Loucy (cell line): ENCODE measurements at regions not wholly inside any gene's neighbourhood (a gene's known extent, or its start where the extent isn't known, plus 50 kb on each side); places are given as distances from the start of the nearest gene placed in this dataset.

Experiments
- H2AFZ ChIP-seq: fragments of 200-600 bp; sonication (generic); 2 replicates; pipeline ENCODE4 v1.6.0; 2016; ENCODE audit warnings: antibody characterized with exemption, mild to moderate bottlenecking, low read length, moderate library complexity
- H3F3A ChIP-seq: fragments of 200-600 bp; 2 replicates; pipeline ENCODE4 v1.6.0; 2016; ENCODE audit warnings: antibody characterized with exemption, low read depth, mild to moderate bottlenecking
- H3K27me3 ChIP-seq: fragments of 200-600 bp; sonication (generic); 2 replicates; pipeline ENCODE4 v1.6.1; 2014; ENCODE audit warnings: low read length, mild to moderate bottlenecking; ENCODE audit not compliant: insufficient read depth, poor library complexity, severe bottlenecking
- H3K36me3 ChIP-seq: fragments of 200-600 bp; sonication (generic); 2 replicates; pipeline ENCODE4 v1.6.1; 2016; ENCODE audit warnings: low read length; ENCODE audit not compliant: insufficient read depth
- H3K4me1 ChIP-seq: fragments of 200-600 bp; sonication (generic); 2 replicates; pipeline ENCODE4 v1.5.1; 2014; ENCODE audit warnings: low read length, mild to moderate bottlenecking; ENCODE audit not compliant: insufficient read depth, poor library complexity, severe bottlenecking
- H3K4me2 ChIP-seq: fragments of 200-600 bp; sonication (generic); 2 replicates; pipeline ENCODE4 v1.6.0; 2014; ENCODE audit warnings: antibody characterized with exemption, low read length, low read depth, mild to moderate bottlenecking; ENCODE audit not compliant: poor library complexity, severe bottlenecking
- H3K4me3 ChIP-seq: fragments of 200-600 bp; sonication (generic); 2 replicates; pipeline ENCODE4 v1.5.1; 2014; ENCODE audit warnings: low read length, mild to moderate bottlenecking, mixed read lengths; ENCODE audit not compliant: poor library complexity, severe bottlenecking
- H3K79me2 ChIP-seq: fragments of 200-600 bp; sonication (generic); 2 replicates; pipeline ENCODE4 v1.6.1; 2014; ENCODE audit warnings: low read length; ENCODE audit not compliant: insufficient read depth
- H3K9ac ChIP-seq: fragments of 200-600 bp; sonication (generic); 2 replicates; pipeline ENCODE4 v1.6.0; 2014; ENCODE audit warnings: mild to moderate bottlenecking, low read depth, low read length, moderate library complexity; ENCODE audit not compliant: poor library complexity, severe bottlenecking
- H3K9me2 ChIP-seq: fragments of 200-600 bp; sonication (generic); replicated peaks from 2 replicates; pipeline ENCODE4 v1.6.1; 2016; ENCODE audit warnings: low read depth, low read length, mixed read lengths
- H3K9me3 ChIP-seq: fragments of 200-600 bp; sonication (generic); 2 replicates; pipeline ENCODE4 v1.6.1; 2014; ENCODE audit warnings: mild to moderate bottlenecking, antibody characterized with exemption, low read length, low read depth; ENCODE audit not compliant: insufficient read depth
- H4K20me1 ChIP-seq: fragments of 200-600 bp; sonication (generic); 2 replicates; pipeline ENCODE4 v1.6.0; 2014; ENCODE audit warnings: antibody characterized with exemption, low read length, mild to moderate bottlenecking; ENCODE audit not compliant: insufficient read depth, poor library complexity, severe bottlenecking
- EZH2phosphoT487 ChIP-seq: fragments of 200-600 bp; IDR thresholded peaks from 2 replicates; pipeline ENCODE4 v1.6.1; 2018; ENCODE audit warnings: antibody characterized with exemption, mild to moderate bottlenecking, moderate library complexity, borderline replicate concordance
- TF ChIP-seq, protein P1 (sequence below): fragments of 200-600 bp; sonication (generic); conservative IDR thresholded peaks from 2 replicates; pipeline ENCODE4 v1.5.1; 2014; ENCODE audit warnings: mild to moderate bottlenecking, antibody characterized with exemption, low read length

DNA sequence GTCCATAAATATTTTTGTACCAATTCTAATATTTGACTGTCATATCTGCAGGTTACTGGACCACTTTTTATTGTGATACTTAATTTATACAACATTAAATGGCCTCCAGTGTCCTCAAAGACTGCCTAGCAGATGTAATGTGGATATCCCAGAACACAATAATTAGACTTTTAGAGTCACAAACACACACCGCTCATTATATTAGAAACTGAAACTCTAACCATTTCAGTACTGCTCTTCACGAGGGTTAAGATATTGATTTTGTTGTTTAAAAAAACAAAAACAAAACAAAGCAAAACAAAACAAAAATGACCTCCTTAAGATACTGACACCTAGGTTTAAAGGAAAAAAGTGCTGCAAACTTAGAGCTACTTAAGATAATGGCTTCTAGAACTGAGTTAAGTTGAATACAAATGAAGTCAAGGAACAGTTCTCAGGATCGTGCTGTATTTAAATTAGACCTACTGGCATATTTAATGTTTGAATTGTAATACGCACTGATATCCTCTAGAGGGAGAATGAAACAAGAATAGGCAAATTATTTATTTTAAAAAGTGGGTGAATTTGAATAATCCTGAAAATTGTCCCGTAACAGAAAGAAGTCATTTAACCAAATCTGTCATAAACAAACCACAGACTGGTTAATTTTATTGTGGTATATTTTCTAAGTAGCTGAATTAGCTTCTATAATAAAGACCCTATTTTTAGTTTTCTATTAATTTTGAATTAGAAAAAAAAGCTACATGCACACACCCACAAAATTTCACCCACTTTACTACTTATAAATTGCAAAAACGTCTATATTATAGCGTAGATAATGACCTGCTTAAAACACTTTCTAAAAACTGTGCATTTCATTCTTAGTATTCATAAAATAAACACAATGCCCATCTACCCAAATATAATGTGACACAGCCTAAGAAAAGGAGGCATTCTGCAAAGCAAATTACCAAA is 395.2 kb upstream of the DCN start:
- H3K4me3 ChIP-seq, result peak overlapping the region; percentile 66
- peak overlapping the region; percentile 12 for H3K9ac ChIP-seq
- no peaks in the 10 kb centered on the region for H3K9me3 ChIP-seq
- peak overlapping the region; percentile 89 for H2AFZ ChIP-seq
- no peaks in the 10 kb centered on the region for H3K36me3 ChIP-seq
- no peaks in the 10 kb centered on the region for H4K20me1 ChIP-seq
- no peaks in the 10 kb centered on the region for H3F3A ChIP-seq
- H3K79me2 ChIP-seq, result no peaks in the 10 kb centered on the region
- H3K4me2 ChIP-seq, result peak overlapping the region; percentile 81
- TF ChIP-seq, protein P1, sequence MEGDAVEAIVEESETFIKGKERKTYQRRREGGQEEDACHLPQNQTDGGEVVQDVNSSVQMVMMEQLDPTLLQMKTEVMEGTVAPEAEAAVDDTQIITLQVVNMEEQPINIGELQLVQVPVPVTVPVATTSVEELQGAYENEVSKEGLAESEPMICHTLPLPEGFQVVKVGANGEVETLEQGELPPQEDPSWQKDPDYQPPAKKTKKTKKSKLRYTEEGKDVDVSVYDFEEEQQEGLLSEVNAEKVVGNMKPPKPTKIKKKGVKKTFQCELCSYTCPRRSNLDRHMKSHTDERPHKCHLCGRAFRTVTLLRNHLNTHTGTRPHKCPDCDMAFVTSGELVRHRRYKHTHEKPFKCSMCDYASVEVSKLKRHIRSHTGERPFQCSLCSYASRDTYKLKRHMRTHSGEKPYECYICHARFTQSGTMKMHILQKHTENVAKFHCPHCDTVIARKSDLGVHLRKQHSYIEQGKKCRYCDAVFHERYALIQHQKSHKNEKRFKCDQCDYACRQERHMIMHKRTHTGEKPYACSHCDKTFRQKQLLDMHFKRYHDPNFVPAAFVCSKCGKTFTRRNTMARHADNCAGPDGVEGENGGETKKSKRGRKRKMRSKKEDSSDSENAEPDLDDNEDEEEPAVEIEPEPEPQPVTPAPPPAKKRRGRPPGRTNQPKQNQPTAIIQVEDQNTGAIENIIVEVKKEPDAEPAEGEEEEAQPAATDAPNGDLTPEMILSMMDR, result peak; percentile 74
- TF ChIP-seq EZH2phosphoT487, result no peak
- H3K27me3 ChIP-seq, result no peaks in the 10 kb centered on the region
- H3K9me2 ChIP-seq, result no peaks in the 10 kb centered on the region
- no peaks in the 10 kb centered on the region for H3K4me1 ChIP-seq

DNA sequence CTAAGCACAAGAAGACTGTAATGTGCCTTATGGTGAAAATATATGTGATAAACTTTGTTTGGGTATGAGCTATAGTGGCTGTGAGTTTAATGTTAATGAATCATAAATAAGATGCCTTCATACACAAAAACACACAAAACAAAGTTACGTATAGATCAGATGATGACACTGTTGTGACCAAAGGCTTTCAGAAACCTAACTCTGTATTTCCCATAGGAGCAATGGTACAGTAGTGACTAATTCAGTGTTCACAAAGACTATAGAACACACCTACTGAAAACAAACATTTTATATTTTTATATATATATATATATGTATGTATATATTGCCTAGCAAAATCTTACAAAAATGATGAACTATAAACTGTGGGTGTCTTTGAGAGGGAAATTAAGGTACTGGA is 393.8 kb upstream of the DCN start:
- H3K4me2 ChIP-seq, result no peak overlapping the region
- H3K4me1 ChIP-seq, result no peaks in the 10 kb centered on the region
- TF ChIP-seq, protein P1, result no peak
- no peak for TF ChIP-seq EZH2phosphoT487
- no peaks in the 10 kb centered on the region for H3K36me3 ChIP-seq
- no peak overlapping the region for H3K4me3 ChIP-seq
- no peaks in the 10 kb centered on the region for H4K20me1 ChIP-seq
- H3K27me3 ChIP-seq, result no peaks in the 10 kb centered on the region
- no peaks in the 10 kb centered on the region for H3K9me2 ChIP-seq
- no peaks in the 10 kb centered on the region for H3K9me3 ChIP-seq
- H3K79me2 ChIP-seq, result no peaks in the 10 kb centered on the region
- no peak overlapping the region for H2AFZ ChIP-seq
- H3K9ac ChIP-seq, result no peak overlapping the region
- H3F3A ChIP-seq, result no peaks in the 10 kb centered on the region

- H3K9ac ChIP-seq, result no peak overlapping the region
- H2AFZ ChIP-seq, result no peak overlapping the region
- H3K27me3 ChIP-seq, result no peaks in the 10 kb centered on the region
- H4K20me1 ChIP-seq, result no peaks in the 10 kb centered on the region
- no peaks in the 10 kb centered on the region for H3K9me2 ChIP-seq
- H3K4me2 ChIP-seq, result no peak overlapping the region
- H3K4me1 ChIP-seq, result no peaks in the 10 kb centered on the region
- no peaks in the 10 kb centered on the region for H3K36me3 ChIP-seq
- TF ChIP-seq EZH2phosphoT487, result no peak
- TF ChIP-seq, protein P1, result no peak
- H3F3A ChIP-seq, result no peaks in the 10 kb centered on the region
- H3K79me2 ChIP-seq, result no peaks in the 10 kb centered on the region
- H3K4me3 ChIP-seq, result no peak overlapping the region
- H3K9me3 ChIP-seq, result no peaks in the 10 kb centered on the region
These were observed 393.0 kb upstream of the DCN start for GRCh38 chr12:91575630-91576029.
